Nephron progenitor cell (in vitro differentiated cells): ENCODE measurements at regions not wholly inside any gene's neighbourhood (a gene's known extent, or its start where the extent isn't known, plus 50 kb on each side); places are given as distances from the start of the nearest gene placed in this dataset.

Experiments
- DNase-seq: peaks from one replicate; pipeline ENCODE4 v3.0.0; 2021
- H3K27ac Mint-ChIP-seq: 2 replicates; pipeline ENCODE4 v1.8.0; 2021; ENCODE audit warnings: mild to moderate bottlenecking, moderate library complexity, mixed read lengths
- H3K27me3 Mint-ChIP-seq: 2 replicates; pipeline ENCODE4 v1.8.0; 2021; ENCODE audit warnings: mild to moderate bottlenecking, low read depth, mixed read lengths; ENCODE audit not compliant: poor library complexity
- H3K36me3 Mint-ChIP-seq: 2 replicates; pipeline ENCODE4 v1.8.0; 2021; ENCODE audit warnings: low read depth, mixed read lengths
- H3K4me1 Mint-ChIP-seq: 2 replicates; pipeline ENCODE4 v1.8.0; 2021; ENCODE audit warnings: mixed read lengths
- H3K4me3 Mint-ChIP-seq: 2 replicates; pipeline ENCODE4 v1.8.0; 2021; ENCODE audit warnings: mild to moderate bottlenecking, moderate library complexity, mixed read lengths
- H3K9me3 Mint-ChIP-seq: 2 replicates; pipeline ENCODE4 v1.8.0; 2021; ENCODE audit warnings: mild to moderate bottlenecking, moderate library complexity, mixed read lengths
- TF ChIP-seq, protein P1 (sequence below): fragments of 200-600 bp; sonication (generic); IDR thresholded peaks from 2 replicates; pipeline ENCODE4 v1.5.0; 2021; ENCODE audit warnings: antibody characterized with exemption

DNA sequence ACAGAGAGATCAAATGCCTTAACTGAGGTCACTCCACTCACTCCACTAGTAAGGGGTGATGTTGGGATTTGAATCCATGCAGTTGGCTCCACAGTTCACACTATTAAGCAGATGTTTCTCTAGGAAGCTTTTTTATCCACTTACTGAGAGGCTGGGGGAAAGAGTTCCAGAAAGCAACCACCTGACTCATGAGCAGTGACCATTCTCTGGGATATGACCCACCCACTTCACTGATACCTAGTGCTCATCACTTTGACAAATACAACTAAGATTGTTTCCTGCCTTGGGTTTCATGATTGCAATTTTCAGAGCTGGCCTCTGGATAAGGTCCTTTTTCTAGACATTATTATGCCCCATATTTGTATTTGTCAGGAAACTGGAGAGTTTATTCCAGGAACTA lies 152.1 kb upstream of the PLEKHG7 start:
- Mint-ChIP-seq H3K36me3 (peaks cover 3% of the 10 kb centered on the region), H3K27ac (no peak overlapping the region), H3K4me1 (peaks cover 5% of the 10 kb centered on the region), H3K27me3 (peaks cover 3% of the 10 kb centered on the region), H3K4me3 (no peak overlapping the region), H3K9me3 (peaks cover 11% of the 10 kb centered on the region)
- TF ChIP-seq, protein P1, sequence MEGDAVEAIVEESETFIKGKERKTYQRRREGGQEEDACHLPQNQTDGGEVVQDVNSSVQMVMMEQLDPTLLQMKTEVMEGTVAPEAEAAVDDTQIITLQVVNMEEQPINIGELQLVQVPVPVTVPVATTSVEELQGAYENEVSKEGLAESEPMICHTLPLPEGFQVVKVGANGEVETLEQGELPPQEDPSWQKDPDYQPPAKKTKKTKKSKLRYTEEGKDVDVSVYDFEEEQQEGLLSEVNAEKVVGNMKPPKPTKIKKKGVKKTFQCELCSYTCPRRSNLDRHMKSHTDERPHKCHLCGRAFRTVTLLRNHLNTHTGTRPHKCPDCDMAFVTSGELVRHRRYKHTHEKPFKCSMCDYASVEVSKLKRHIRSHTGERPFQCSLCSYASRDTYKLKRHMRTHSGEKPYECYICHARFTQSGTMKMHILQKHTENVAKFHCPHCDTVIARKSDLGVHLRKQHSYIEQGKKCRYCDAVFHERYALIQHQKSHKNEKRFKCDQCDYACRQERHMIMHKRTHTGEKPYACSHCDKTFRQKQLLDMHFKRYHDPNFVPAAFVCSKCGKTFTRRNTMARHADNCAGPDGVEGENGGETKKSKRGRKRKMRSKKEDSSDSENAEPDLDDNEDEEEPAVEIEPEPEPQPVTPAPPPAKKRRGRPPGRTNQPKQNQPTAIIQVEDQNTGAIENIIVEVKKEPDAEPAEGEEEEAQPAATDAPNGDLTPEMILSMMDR = no peak
- DNase-seq = no peak

DNA sequence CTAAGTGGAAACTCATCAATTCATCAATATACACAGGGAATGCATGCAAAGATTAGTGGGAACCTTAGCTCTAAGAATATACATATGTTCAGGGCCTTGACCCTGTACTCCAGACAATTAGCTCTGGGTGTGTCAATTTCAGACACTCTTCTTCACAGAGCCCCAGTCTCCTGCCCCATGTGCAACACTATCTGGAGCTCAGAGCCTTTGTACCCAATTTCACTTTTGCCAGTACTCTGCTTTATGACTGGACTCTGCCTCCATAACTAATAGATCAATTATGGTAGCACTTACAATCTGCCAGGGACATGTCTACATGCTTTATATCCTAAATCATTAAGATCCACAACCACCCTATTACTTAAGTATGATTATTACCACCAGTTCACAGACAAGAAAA lies 152.5 kb upstream of the PLEKHG7 start:
- H3K9me3 Mint-ChIP-seq = peaks cover 11% of the 10 kb centered on the region
- H3K36me3 Mint-ChIP-seq = peaks cover 3% of the 10 kb centered on the region
- DNase-seq = no peak
- TF ChIP-seq, protein P1 = no peak
- H3K27me3 Mint-ChIP-seq = peaks cover 2% of the 10 kb centered on the region
- no peak overlapping the region for H3K27ac Mint-ChIP-seq
- no peak overlapping the region for H3K4me3 Mint-ChIP-seq
- peaks cover 5% of the 10 kb centered on the region for H3K4me1 Mint-ChIP-seq

GRCh38 chr12:92549516-92549915 lies 153.3 kb upstream of the PLEKHG7 start:
- Mint-ChIP-seq H3K27me3 (no peaks in the 10 kb centered on the region), H3K27ac (no peak overlapping the region), H3K4me1 (peaks cover 5% of the 10 kb centered on the region), H3K4me3 (no peak overlapping the region), H3K36me3 (peaks cover 3% of the 10 kb centered on the region), H3K9me3 (peaks cover 5% of the 10 kb centered on the region)
- TF ChIP-seq, protein P1 = no peak
- DNase-seq = no peak

DNA sequence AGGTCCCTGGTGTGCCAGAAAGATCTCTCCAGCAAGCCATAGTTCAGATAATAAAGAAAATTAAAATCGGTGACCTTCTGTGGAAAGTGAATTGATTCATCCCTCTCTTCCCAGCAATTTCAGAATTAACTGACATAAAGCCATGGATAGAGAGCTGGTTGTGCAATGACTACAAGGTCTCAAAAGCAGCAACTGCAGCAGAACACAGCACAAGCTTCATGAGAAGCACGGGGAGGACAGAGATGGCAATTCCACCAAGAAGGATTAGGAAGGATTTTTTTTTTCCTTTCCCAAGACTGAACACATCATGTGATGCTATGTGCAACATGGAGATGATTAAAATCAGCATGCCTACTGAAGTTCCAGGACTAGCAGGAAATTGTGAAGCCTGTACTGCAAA lies 154.9 kb upstream of the PLEKHG7 start:
- no peak overlapping the region for H3K27ac Mint-ChIP-seq
- DNase-seq = no peak
- H3K36me3 Mint-ChIP-seq = peaks cover 3% of the 10 kb centered on the region
- no peaks in the 10 kb centered on the region for H3K27me3 Mint-ChIP-seq
- no peak overlapping the region for H3K4me3 Mint-ChIP-seq
- TF ChIP-seq, protein P1 = no peak
- peaks cover 17% of the 10 kb centered on the region for H3K4me1 Mint-ChIP-seq
- peaks cover 5% of the 10 kb centered on the region for H3K9me3 Mint-ChIP-seq

GRCh38 chr12:92547420-92547819 lies 155.4 kb upstream of the PLEKHG7 start:
- DNase-seq = no peak
- Mint-ChIP-seq H3K4me3 (no peak overlapping the region), H3K27ac (no peak overlapping the region), H3K4me1 (peaks cover 18% of the 10 kb centered on the region), H3K27me3 (no peaks in the 10 kb centered on the region), H3K36me3 (peaks cover 3% of the 10 kb centered on the region), H3K9me3 (peaks cover 5% of the 10 kb centered on the region)
- TF ChIP-seq, protein P1 = no peak

GRCh38 chr12:92546635-92547348 lies 156.0 kb upstream of the PLEKHG7 start:
- DNase-seq = no peak
- peaks cover 23% of the 10 kb centered on the region for H3K4me1 Mint-ChIP-seq
- H3K27me3 Mint-ChIP-seq = no peaks in the 10 kb centered on the region
- H3K27ac Mint-ChIP-seq = peak overlapping the region; percentile 46
- peaks cover 3% of the 10 kb centered on the region for H3K36me3 Mint-ChIP-seq
- no peak overlapping the region for H3K4me3 Mint-ChIP-seq
- TF ChIP-seq, protein P1 = no peak
- H3K9me3 Mint-ChIP-seq = peaks cover 5% of the 10 kb centered on the region
